Spleen (tissue), 7 donors: ENCODE measurements at regions not wholly inside any gene's neighbourhood (a gene's known extent, or its start where the extent isn't known, plus 50 kb on each side); places are given as distances from the start of the nearest gene placed in this dataset.

Experiments
- POLR2A ChIP-seq, 3 donors: fragments of 450-650 bp; IDR thresholded peaks; one replicate each; pipeline ENCODE4 v1.5.1; 2017; ENCODE audit warnings: antibody characterized with exemption in 3 of 3, mild to moderate bottlenecking in 1 of 3
- POLR2AphosphoS5 ChIP-seq, 3 donors: sonication (generic); formaldehyde crosslinking; IDR thresholded peaks; one replicate each; pipeline ENCODE4 v1.5.1; 2017; ENCODE audit warnings: antibody characterized with exemption in 3 of 3
- TF ChIP-seq, protein P1 (sequence below), 11 experiments: fragments of 200-600 bp in 7 of 11; fragments of 450-650 bp in 4 of 11; sonication (generic) in 4 of 11; IDR thresholded peaks in 8 of 11; conservative IDR thresholded peaks in 3 of 11; 1 replicate in 7 of 11; 2 replicates in 4 of 11; pipeline versions ENCODE4 v1.4.0 to v1.8.0; 2016 to 2021; ENCODE audit warnings: antibody characterized with exemption in 11 of 11, inconsistent platforms in 4 of 11, mild to moderate bottlenecking in 1 of 11
- donor health status: DM: no; HTN: no; CAD: no; lungs with moderate emphysema.
- donor health status: DM: no; HTN: no; CAD: no.
- donor health status: DM: no; HTN: no; CAD: no.

DNA sequence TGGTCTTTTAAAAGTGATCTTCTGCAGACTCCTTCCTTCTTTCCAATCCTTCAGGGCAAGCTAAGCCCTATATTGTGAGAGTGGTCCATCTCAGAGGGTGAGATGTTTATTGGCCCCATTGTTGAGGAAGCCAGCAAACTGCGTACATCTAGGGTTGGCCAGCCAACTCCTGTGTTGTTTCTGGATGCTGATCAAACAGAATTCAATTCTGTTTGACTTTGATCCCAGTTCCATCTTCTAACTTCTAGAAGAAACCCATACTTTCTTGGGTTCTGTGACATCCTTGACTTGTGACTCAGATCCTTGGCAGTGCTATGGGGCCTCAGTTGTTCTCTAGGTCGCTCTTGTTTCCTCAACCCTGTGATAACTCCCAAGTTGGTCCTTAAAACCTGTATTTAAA, 116.2 kb downstream of the LSMEM1 start:
- TF ChIP-seq, protein P1, sequence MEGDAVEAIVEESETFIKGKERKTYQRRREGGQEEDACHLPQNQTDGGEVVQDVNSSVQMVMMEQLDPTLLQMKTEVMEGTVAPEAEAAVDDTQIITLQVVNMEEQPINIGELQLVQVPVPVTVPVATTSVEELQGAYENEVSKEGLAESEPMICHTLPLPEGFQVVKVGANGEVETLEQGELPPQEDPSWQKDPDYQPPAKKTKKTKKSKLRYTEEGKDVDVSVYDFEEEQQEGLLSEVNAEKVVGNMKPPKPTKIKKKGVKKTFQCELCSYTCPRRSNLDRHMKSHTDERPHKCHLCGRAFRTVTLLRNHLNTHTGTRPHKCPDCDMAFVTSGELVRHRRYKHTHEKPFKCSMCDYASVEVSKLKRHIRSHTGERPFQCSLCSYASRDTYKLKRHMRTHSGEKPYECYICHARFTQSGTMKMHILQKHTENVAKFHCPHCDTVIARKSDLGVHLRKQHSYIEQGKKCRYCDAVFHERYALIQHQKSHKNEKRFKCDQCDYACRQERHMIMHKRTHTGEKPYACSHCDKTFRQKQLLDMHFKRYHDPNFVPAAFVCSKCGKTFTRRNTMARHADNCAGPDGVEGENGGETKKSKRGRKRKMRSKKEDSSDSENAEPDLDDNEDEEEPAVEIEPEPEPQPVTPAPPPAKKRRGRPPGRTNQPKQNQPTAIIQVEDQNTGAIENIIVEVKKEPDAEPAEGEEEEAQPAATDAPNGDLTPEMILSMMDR (IDR thresholded peaks at IDR 0.05 in 8 of 11, conservative IDR thresholded peaks at IDR 0.05 in 3 of 11): no peak
- TF ChIP-seq POLR2AphosphoS5 (IDR thresholded peaks at IDR 0.05): no peak
- TF ChIP-seq POLR2A (IDR thresholded peaks at IDR 0.05): no peak
